Upper lobe of right lung (tissue), 1 donor: ENCODE measurements at regions not wholly inside any gene's neighbourhood (a gene's known extent, or its start where the extent isn't known, plus 50 kb on each side); places are given as distances from the start of the nearest gene placed in this dataset.

Source experiments
- ATAC-seq: fragments of 200-7000 bp; cut with Tn5 transposase; one replicate; pipeline ENCODE4 v1.9.1; 2020; ENCODE audit warnings: mild to moderate bottlenecking, moderate library complexity
- DNase-seq: peaks from one replicate; pipeline ENCODE4 v3.0.0-alpha.2; 2020
- H3K27ac ChIP-seq: fragments of 200-600 bp; one replicate; pipeline ENCODE4 v1.8.0; 2022
- H3K27me3 ChIP-seq: fragments of 200-600 bp; one replicate; pipeline ENCODE4 v1.8.0; 2022; ENCODE audit warnings: mild to moderate bottlenecking
- H3K36me3 ChIP-seq: fragments of 200-600 bp; one replicate; pipeline ENCODE4 v1.8.0; 2022
- H3K4me1 ChIP-seq: fragments of 200-600 bp; one replicate; pipeline ENCODE4 v1.8.0; 2022
- H3K4me3 ChIP-seq: fragments of 200-600 bp; one replicate; pipeline ENCODE4 v1.8.0; 2022; ENCODE audit warnings: mild to moderate bottlenecking
- H3K9me3 ChIP-seq: fragments of 200-600 bp; one replicate; pipeline ENCODE4 v1.8.0; 2022
- intact Hi-C: fragments of 100-400 bp; cut with DNase I; formaldehyde crosslinking; loops from one replicate; pipeline ENCODE4 v1.11.0; 2022
- TF ChIP-seq, protein P1 (sequence below): fragments of 200-600 bp; IDR thresholded peaks from one replicate; pipeline ENCODE4 v1.8.0; 2022; ENCODE audit warnings: antibody characterized with exemption
- donor health status: DM: no; HTN: yes; CAD: no; lungs with severe emphysema.

DNA sequence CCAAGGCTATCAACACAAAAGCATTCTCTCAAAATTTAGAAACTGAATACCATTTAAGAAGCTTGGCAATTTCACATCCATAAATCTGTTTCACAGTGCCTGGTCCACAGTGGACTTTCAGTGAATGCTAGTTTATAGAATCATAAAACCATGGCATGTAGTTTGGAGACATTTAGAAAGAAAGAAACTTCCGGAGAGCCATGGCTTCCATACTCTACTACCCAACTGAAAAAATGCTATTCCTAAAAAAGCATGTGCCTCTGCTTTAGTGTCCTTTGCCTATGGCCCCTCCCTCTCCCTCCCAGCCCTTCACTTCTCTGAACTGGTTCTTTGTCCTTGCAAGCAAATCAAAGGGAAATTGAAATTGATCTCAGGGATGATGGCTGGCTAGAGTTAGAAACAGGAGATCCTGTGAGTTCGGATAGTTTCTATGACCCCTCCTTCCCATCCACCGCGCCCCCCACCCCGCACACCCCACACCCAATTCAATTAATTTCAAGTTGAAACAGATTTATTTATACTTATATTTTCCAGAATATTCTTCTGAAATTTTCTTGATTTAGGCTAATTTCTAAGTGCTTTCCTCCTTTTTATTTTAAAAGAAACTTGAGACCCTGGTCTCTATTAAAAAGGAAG is 248.3 kb downstream of the TRIB2 start:
- H3K36me3 ChIP-seq: no peaks in the 10 kb centered on the region
- intact Hi-C loops: no loop called here
- H3K27ac ChIP-seq: no peak overlapping the region
- TF ChIP-seq, protein P1, sequence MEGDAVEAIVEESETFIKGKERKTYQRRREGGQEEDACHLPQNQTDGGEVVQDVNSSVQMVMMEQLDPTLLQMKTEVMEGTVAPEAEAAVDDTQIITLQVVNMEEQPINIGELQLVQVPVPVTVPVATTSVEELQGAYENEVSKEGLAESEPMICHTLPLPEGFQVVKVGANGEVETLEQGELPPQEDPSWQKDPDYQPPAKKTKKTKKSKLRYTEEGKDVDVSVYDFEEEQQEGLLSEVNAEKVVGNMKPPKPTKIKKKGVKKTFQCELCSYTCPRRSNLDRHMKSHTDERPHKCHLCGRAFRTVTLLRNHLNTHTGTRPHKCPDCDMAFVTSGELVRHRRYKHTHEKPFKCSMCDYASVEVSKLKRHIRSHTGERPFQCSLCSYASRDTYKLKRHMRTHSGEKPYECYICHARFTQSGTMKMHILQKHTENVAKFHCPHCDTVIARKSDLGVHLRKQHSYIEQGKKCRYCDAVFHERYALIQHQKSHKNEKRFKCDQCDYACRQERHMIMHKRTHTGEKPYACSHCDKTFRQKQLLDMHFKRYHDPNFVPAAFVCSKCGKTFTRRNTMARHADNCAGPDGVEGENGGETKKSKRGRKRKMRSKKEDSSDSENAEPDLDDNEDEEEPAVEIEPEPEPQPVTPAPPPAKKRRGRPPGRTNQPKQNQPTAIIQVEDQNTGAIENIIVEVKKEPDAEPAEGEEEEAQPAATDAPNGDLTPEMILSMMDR: no peak
- H3K4me1 ChIP-seq: no peaks in the 10 kb centered on the region
- ATAC-seq: no peak
- DNase-seq: no peak
- H3K4me3 ChIP-seq: no peak overlapping the region
- no peaks in the 10 kb centered on the region for H3K9me3 ChIP-seq
- H3K27me3 ChIP-seq: no peaks in the 10 kb centered on the region

GRCh38 chr2:12965540-12966269 is 249.0 kb downstream of the TRIB2 start:
- Histone ChIP-seq H3K4me3 (no peak overlapping the region), H3K27me3 (no peaks in the 10 kb centered on the region), H3K4me1 (no peaks in the 10 kb centered on the region), H3K9me3 (no peaks in the 10 kb centered on the region), H3K27ac (no peak overlapping the region), H3K36me3 (no peaks in the 10 kb centered on the region)
- intact Hi-C loops: no loop called here
- TF ChIP-seq, protein P1: no peak
- ATAC-seq (peak; percentile 65), DNase-seq (no peak)

DNA sequence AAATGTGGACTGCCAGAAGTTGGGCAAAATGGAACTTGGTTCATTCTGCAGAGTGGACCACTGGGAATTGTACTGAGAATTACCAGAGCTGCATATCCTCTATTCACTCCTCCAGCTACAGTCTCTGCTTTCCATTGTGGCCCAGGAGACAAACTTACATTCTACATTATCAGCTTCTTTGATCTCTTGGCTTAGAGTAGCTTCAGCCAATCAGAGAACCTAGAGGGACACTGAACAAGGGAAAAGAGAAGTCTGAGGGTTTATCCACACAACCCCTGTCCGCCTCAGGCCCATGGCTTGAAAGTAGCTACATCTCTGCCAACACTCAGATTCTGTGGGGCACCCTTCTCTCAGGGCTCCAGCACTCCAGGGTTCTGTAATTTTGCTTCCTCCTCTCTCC is 251.1 kb downstream of the TRIB2 start:
- intact Hi-C loops: no loop called here

DNA sequence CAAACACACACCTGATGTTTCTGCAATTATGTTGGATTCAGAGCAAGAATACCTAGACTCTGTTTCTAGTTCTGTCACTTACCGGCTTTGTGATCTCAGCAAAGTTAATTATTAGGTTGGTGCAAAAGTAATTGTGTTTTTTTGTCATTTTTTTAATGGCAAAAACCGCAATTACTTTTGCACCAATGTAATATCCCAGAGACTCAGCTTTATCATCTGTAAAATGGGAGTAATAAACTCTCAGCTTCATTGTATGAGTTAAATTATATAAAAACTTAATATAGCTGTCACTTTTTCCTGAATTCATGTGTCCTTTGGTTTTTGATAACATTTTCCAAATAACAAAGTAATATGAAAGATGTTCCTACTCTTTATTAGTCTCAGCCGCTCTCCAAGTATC is 251.7 kb downstream of the TRIB2 start:
- DNase-seq (no peak), ATAC-seq (no peak)
- Histone ChIP-seq H3K27ac (no peak overlapping the region), H3K36me3 (no peaks in the 10 kb centered on the region), H3K9me3 (no peaks in the 10 kb centered on the region), H3K4me3 (no peak overlapping the region), H3K4me1 (no peaks in the 10 kb centered on the region), H3K27me3 (no peaks in the 10 kb centered on the region)
- intact Hi-C loops: no loop called here
- TF ChIP-seq, protein P1: no peak

More for the DNA sequence above, 251.1 kb downstream of the TRIB2 start:
- Histone ChIP-seq H3K9me3 (no peaks in the 10 kb centered on the region), H3K27ac (no peak overlapping the region), H3K4me1 (no peaks in the 10 kb centered on the region), H3K36me3 (no peaks in the 10 kb centered on the region), H3K4me3 (no peak overlapping the region), H3K27me3 (no peaks in the 10 kb centered on the region)
- TF ChIP-seq, protein P1: no peak
- ATAC-seq (no peak), DNase-seq (no peak)

- no peaks in the 10 kb centered on the region for H3K4me1 ChIP-seq
- H3K36me3 ChIP-seq: no peaks in the 10 kb centered on the region
- ATAC-seq: no peak
- no peaks in the 10 kb centered on the region for H3K27me3 ChIP-seq
- no peaks in the 10 kb centered on the region for H3K9me3 ChIP-seq
- H3K27ac ChIP-seq: no peak overlapping the region
- DNase-seq: no peak
- H3K4me3 ChIP-seq: no peak overlapping the region
- intact Hi-C loops: no loop called here
- TF ChIP-seq, protein P1: no peak
Measured at GRCh38 chr2:12970861-12971260, 254.1 kb downstream of the TRIB2 start.
